HTR-8/SVneo (cell line): ENCODE measurements at regions not wholly inside any gene's neighbourhood (a gene's known extent, or its start where the extent isn't known, plus 50 kb on each side); places are given as distances from the start of the nearest gene placed in this dataset.
"Not testable (repeated sequence)": the region's sequence is repeated elsewhere in the genome, so short reads cannot be mapped to it uniquely, and the experiment has no call there.

Experiments
- DNase-seq: peaks from one replicate; pipeline ENCODE4 v3.0.0; 2011; ENCODE audit warnings: low spot score, mixed read lengths; ENCODE audit not compliant: insufficient read length
- FAIRE-seq: peaks from 2 replicates; lab custom pipeline; 2011; peaks lifted over from hg19 to GRCh38; lab: Jason Lieb, UNC

- no peak for FAIRE-seq
- no peak for DNase-seq
Measured at GRCh38 chr6:14771016-14771415, 474.9 kb upstream of the JARID2 start.

- DNase-seq (no peak), FAIRE-seq (no peak)
Measured at GRCh38 chr6:14772188-14772587, 473.7 kb upstream of the JARID2 start.

GRCh38 chr6:14775528-14775927 is 470.3 kb upstream of the JARID2 start:
- DNase-seq (no peak), FAIRE-seq (no peak)

- no peak for DNase-seq
- FAIRE-seq: no peak
Measured at GRCh38 chr6:14776307-14776706, 469.6 kb upstream of the JARID2 start.

GRCh38 chr6:14781772-14782525 is 463.9 kb upstream of the JARID2 start:
- DNase-seq (no peak), FAIRE-seq (no peak)

- not testable (repeated sequence) for FAIRE-seq, DNase-seq
Measured at GRCh38 chr6:14782921-14783464, 462.9 kb upstream of the JARID2 start.

GRCh38 chr6:14783594-14783993 is 462.3 kb upstream of the JARID2 start:
- FAIRE-seq (no peak), DNase-seq (no peak)

GRCh38 chr6:14784596-14785492 is 461.0 kb upstream of the JARID2 start:
- DNase-seq (no peak), FAIRE-seq (no peak)

- FAIRE-seq (no peak), DNase-seq (no peak)
Measured at GRCh38 chr6:14785493-14785790, 460.4 kb upstream of the JARID2 start.

GRCh38 chr6:14786008-14786407 is 459.9 kb upstream of the JARID2 start:
- DNase-seq (no peak), FAIRE-seq (no peak)

- no peak for FAIRE-seq
- DNase-seq: no peak
Measured at GRCh38 chr6:14786455-14786854, 459.4 kb upstream of the JARID2 start.

GRCh38 chr6:14787250-14787649 is 458.6 kb upstream of the JARID2 start:
- FAIRE-seq (no peak), DNase-seq (no peak)

- DNase-seq (no peak), FAIRE-seq (no peak)
Measured at GRCh38 chr6:14787677-14788076, 458.2 kb upstream of the JARID2 start.

- no peak for FAIRE-seq
- no peak for DNase-seq
Measured at GRCh38 chr6:14789996-14790395, 455.9 kb upstream of the JARID2 start.

- no peak for DNase-seq
- FAIRE-seq: no peak
Measured at GRCh38 chr6:14790976-14791375, 454.9 kb upstream of the JARID2 start.

- FAIRE-seq: no peak
- DNase-seq: no peak
Measured at GRCh38 chr6:14791526-14791925, 454.3 kb upstream of the JARID2 start.

- no peak for FAIRE-seq
- no peak for DNase-seq
Measured at GRCh38 chr6:14792118-14792955, 453.5 kb upstream of the JARID2 start.

GRCh38 chr6:14795451-14795850 is 450.4 kb upstream of the JARID2 start:
- FAIRE-seq: peak; percentile 46
- DNase-seq: no peak

GRCh38 chr6:14796974-14797762 is 448.7 kb upstream of the JARID2 start:
- DNase-seq: no peak

More at GRCh38 chr6:14796974-14797762, 448.7 kb upstream of the JARID2 start:
- no peak for FAIRE-seq
